Stomach (tissue), 8 donors: ENCODE measurements at regions not wholly inside any gene's neighbourhood (a gene's known extent, or its start where the extent isn't known, plus 50 kb on each side); places are given as distances from the start of the nearest gene placed in this dataset.

Source experiments
- DNase-seq, 2 donors: peaks; one replicate each; pipeline versions ENCODE4 v3.0.0 to v3.0.0-alpha.2; 2013 to 2019
- H3K27ac ChIP-seq, 5 donors: fragments of 200-600 bp in 4 of 5; sonication (generic) in 4 of 5; one replicate each; pipeline ENCODE4 v1.5.1; 2013 to 2019; ENCODE audit warnings: mild to moderate bottlenecking in 1 of 5, moderate library complexity in 1 of 5
- H3K27me3 ChIP-seq, 3 donors: fragments of 200-600 bp; sonication (generic); one replicate each; pipeline ENCODE4 v1.5.1; 2017 to 2019; ENCODE audit warnings: mixed run types in 1 of 3
- H3K36me3 ChIP-seq, 4 donors: fragments of 200-600 bp; sonication (generic); 1 replicate in 3 of 4; 2 replicates in 1 of 4; pipeline ENCODE4 v1.5.1; 2016 to 2019
- H3K4me1 ChIP-seq, 4 donors: fragments of 200-600 bp; sonication (generic); one replicate each; pipeline ENCODE4 v1.5.1; 2016 to 2019
- H3K4me3 ChIP-seq, 4 donors: fragments of 200-600 bp; sonication (generic) in 3 of 4; one replicate each; pipeline ENCODE4 v1.5.1; 2016 to 2019; ENCODE audit warnings: mild to moderate bottlenecking in 1 of 4
- H3K9me3 ChIP-seq, 4 donors: fragments of 200-600 bp; sonication (generic); one replicate each; pipeline ENCODE4 v1.5.1; 2016 to 2019
- CTCF ChIP-seq, 7 experiments: fragments of 450-650 bp in 4 of 7; fragments of 200-600 bp in 3 of 7; sonication (generic) in 3 of 7; IDR thresholded peaks; one replicate each; pipeline ENCODE4 v1.5.1; 2016 to 2019; ENCODE audit warnings: antibody characterized with exemption in 7 of 7, control low read depth in 2 of 7, mild to moderate bottlenecking in 1 of 7
- EP300 ChIP-seq: sonication (generic); formaldehyde crosslinking; IDR thresholded peaks from one replicate; pipeline ENCODE4 v1.6.1; 2017; ENCODE audit warnings: antibody characterized with exemption
- POLR2A ChIP-seq, 4 donors: fragments of 450-650 bp; IDR thresholded peaks; one replicate each; pipeline ENCODE4 v1.6.1; 2016; ENCODE audit warnings: antibody characterized with exemption in 4 of 4, control low read depth in 2 of 4, mild to moderate bottlenecking in 1 of 4, moderate library complexity in 1 of 4
- POLR2AphosphoS5 ChIP-seq, 3 donors: sonication (generic); formaldehyde crosslinking; IDR thresholded peaks; one replicate each; pipeline ENCODE4 v1.6.1; 2016; ENCODE audit warnings: antibody characterized with exemption in 3 of 3
- WGBS, 5 donors: extraction: QIAGEN DNeasy Blood & Tissue Kit in 3 of 5; methylation state at CpG; one replicate each; pipeline versions ENCODE4 v1.1.5 to v1.1.7; 2013 to 2018; 5-methylcytosine and 5-hydroxymethylcytosine counted together
- intact Hi-C: fragments of 100-400 bp; cut with DNase I; formaldehyde crosslinking; loops from one replicate; pipeline ENCODE4 v1.15.1; 2023; ENCODE audit warnings: low total_unique reads
- donor health status: healthy with polysubstance abuse.
- donor health status: Bipolar disorder and iron deficiency.
- donor health status: healthy.

DNA sequence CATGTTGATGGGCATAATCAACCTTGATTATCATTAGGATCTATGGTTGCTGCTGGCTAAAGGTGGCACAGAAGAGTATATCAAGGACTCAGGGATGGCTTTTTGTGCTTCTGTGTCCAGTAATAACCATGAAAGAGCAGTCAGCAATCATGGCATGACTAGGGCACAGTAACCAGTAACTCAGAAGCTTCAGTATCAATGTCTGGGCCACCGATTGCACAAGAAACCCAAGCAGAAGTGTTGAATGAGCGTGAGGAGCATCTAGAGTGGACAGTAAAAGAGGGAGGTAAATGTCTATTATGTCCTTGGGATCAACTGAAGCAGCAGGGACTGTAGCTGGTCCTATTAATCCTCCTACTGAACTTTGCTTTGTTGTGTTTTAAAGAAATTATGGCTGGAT lies 81.5 kb upstream of the F13A1 start:
- no peak overlapping the region for H3K27ac ChIP-seq
- intact Hi-C loops = no loop called here
- H3K4me3 ChIP-seq = no peak overlapping the region
- no peaks in the 10 kb centered on the region for H3K9me3 ChIP-seq
- peaks cover 0 to 4% (median 0%) of the 10 kb centered on the region in 4 donors for H3K4me1 ChIP-seq
- H3K36me3 ChIP-seq = no peaks in the 10 kb centered on the region
- TF ChIP-seq POLR2A (IDR thresholded peaks at IDR 0.05) (no peak), POLR2AphosphoS5 (IDR thresholded peaks at IDR 0.05) (no peak), EP300 (no peak), CTCF (IDR thresholded peaks at IDR 0.05) (no peak)
- DNase-seq = no peak
- 68 to 87% (median 77%) methylated on average over 2 of the region's 2 CpGs for WGBS, 5 donors
- H3K27me3 ChIP-seq = no peaks in the 10 kb centered on the region

DNA sequence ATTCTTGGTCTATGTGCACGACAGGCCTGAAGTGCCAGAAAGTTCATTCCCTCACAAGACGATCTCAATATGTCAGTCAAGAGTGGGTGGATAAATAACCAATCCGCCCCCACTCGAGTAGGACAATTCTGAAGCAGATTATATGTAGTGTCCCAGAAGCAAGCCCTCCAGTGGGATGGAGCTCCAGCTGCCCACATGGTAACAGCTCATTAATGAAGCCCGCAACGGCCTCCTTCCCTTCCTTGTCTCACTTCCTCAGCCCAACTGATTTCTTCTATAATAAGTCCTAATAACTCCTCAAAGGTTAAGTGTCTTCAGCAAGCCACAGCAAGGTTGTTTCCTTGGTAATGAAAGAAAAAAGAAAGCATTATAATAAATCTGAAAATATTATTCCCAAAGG lies 82.1 kb upstream of the F13A1 start:
- H3K9me3 ChIP-seq = no peaks in the 10 kb centered on the region
- WGBS, 5 donors = 74 to 81% (median 76%) methylated on average over 6 of the region's 6 CpGs
- H3K36me3 ChIP-seq = no peaks in the 10 kb centered on the region
- TF ChIP-seq CTCF (IDR thresholded peaks at IDR 0.05) = no peak
- no peak for TF ChIP-seq POLR2AphosphoS5 (IDR thresholded peaks at IDR 0.05)
- TF ChIP-seq EP300 = no peak
- no peak for TF ChIP-seq POLR2A (IDR thresholded peaks at IDR 0.05)
- no peak for DNase-seq
- intact Hi-C loops = no loop called here
- H3K4me1 ChIP-seq = peaks cover 0 to 7% (median 0%) of the 10 kb centered on the region in 4 donors
- no peaks in the 10 kb centered on the region for H3K27me3 ChIP-seq
- no peak overlapping the region for H3K4me3 ChIP-seq
- H3K27ac ChIP-seq = no peak overlapping the region

DNA sequence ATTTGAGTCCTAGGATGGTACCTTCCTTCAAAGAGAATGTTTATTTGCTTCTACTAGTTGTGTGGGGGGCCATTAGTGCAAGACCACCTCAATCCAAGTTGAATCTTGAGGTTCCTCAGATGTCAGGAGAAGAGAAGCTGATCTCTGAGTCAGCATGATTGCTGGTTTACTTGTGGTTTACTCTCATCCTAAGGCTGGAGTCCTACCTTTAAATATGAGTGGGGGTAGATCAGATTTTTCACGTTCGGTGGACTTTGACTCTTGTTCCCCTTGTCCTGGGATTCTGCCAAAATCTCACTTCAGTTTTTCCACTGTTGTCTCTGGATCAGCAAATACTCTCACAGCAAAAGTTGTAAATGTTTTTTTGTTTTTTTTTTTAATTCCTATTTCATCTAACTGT lies 84.6 kb upstream of the F13A1 start:
- H3K36me3 ChIP-seq = no peaks in the 10 kb centered on the region
- no peaks in the 10 kb centered on the region for H3K27me3 ChIP-seq
- 19 to 43% (median 29%) methylated on average over 2 of the region's 2 CpGs for WGBS, 5 donors
- no peak overlapping the region for H3K27ac ChIP-seq
- H3K4me3 ChIP-seq = no peak overlapping the region
- H3K9me3 ChIP-seq = no peaks in the 10 kb centered on the region
- no peak for DNase-seq
- H3K4me1 ChIP-seq = peaks cover 0 to 7% (median 0%) of the 10 kb centered on the region in 4 donors
- TF ChIP-seq POLR2AphosphoS5 (IDR thresholded peaks at IDR 0.05) (no peak), CTCF (IDR thresholded peaks at IDR 0.05) (no peak), POLR2A (IDR thresholded peaks at IDR 0.05) (no peak), EP300 (no peak)
- intact Hi-C loops = no loop called here

DNA sequence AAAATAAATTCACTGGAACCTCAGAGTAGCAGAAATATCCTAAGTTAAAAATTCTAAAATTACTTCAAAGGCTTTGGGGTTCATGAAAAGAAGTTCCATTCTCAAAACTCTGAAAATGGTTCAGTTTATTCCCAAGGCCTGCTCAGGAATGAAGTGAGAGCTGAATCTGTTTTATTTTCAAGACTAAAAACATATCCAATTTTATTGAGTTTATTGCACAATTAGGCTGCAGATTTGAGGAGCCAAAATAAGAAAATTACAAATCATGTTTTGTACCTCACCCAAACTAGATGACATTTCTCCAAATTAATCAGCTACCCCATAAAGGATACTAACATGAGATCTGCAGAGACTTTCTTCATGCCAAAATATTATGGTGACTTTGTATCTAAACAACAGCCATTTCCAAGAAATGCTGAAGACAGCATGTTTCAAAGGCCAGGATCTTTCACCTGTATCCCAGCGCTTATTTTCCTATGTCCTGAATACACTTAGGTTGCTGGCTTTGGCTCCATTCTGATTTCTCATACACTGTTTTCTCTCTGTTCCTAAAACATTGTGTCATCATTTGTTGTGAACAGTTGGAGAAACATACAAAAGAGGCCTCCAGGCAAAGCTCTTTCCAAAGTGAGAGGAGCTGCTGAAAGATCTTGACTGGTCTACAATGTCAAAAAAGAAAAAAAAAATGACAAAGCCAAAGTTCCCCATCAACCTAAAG lies 85.7 kb upstream of the F13A1 start:
- Histone ChIP-seq H3K4me1 (peaks cover 0 to 7% (median 0%) of the 10 kb centered on the region in 4 donors), H3K27ac (no peak overlapping the region), H3K36me3 (no peaks in the 10 kb centered on the region), H3K9me3 (no peaks in the 10 kb centered on the region), H3K27me3 (no peaks in the 10 kb centered on the region), H3K4me3 (no peak overlapping the region)
- intact Hi-C loops = no loop called here
- 81 to 93% (median 89%) methylated on average over 1 of the region's 1 CpG for WGBS, 5 donors
- no peak for DNase-seq
- no peak for TF ChIP-seq POLR2AphosphoS5 (IDR thresholded peaks at IDR 0.05)
- TF ChIP-seq EP300 = no peak
- TF ChIP-seq POLR2A (IDR thresholded peaks at IDR 0.05) = no peak
- TF ChIP-seq CTCF (IDR thresholded peaks at IDR 0.05) = no peak
